ENCODE measurements at regions not wholly inside any gene's neighbourhood (a gene's known extent, or its start where the extent isn't known, plus 50 kb on each side); places are given as distances from the start of the nearest gene placed in this dataset.

DNA sequence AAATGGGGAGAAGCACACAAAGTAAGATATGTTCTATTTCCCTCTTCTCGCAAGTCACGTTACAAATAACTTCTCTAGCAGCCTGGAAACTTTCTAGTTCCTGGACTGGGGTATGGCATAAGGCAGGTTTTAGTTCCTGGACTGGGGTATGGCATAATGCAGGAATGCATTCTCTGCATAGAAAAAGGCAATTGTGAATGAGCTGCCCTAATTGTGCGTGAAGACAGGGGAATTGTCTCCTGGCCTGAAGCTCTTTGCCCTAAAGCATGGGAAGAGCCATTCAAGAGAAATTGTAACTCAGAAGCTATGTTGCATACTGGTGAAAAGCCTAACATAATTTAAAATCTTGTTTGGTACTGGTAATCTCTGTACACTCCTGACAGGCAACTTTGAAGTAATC is 54.3 kb upstream of the CBLB start:
- DNase-seq, result no peak

- DNase-seq, result no peak
These were observed 58.9 kb upstream of the CBLB start for GRCh38 chr3:105927741-105928140.

DNA sequence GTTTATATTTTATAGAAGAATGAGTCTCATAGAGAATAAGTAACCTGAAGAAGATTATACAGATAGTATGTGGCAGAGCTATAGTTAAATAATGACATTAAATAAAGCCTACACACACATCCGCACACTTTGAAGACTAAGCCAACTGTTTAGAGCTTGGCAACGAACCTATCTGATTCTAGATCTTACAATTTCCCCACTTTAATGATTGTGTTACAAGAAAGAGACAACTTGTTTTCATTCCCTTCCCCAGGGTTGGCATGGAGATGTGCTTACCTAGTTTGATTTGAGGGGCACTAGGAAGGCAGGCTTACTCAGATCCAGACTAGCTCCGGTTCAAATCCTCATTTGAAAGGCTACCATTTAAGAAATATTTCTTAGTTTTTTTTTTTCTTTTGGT is 61.9 kb upstream of the CBLB start:
- no peak for DNase-seq

- no peak for DNase-seq
These were observed 62.7 kb upstream of the CBLB start for GRCh38 chr3:105931500-105931899.

- DNase-seq, result no peak
These were observed 65.1 kb upstream of the CBLB start for GRCh38 chr3:105933871-105934270.

DNA sequence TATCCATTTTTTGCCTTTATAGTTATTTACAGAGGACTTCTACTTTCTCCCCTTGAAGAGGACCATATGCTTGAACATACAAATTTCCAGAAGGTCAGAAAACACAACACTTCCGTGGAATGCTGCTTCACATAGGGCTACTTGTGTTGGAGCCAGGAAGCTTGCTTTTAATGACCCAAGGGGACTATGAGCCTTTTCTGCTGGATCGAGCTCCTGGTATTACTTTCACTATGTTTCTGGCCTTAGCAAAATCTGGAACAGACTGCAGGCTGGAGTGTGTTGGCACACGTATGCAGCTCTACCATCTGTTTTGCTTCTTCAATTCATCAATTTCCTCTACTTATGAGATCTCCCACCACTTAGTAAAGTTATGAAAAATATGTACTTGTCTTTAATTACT is 69.3 kb upstream of the CBLB start:
- DNase-seq, result no peak

DNA sequence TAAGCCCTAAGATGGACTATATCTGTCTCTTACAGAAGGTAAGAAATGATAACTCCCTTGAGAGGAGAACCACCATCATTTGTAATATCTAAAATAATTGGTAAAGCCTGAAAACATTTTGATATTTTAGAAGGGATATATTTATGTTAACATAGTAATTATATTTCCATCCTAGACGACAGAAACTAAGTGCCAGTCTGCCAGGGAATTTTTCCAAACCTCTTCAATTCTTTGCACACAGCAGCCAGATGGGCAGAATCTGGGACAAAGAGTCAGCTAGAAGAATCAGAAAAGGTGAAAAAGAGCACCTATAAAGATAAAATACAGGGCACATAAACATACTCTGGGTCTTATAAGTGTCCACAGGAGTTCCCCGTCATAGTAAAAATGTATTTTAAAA is 70.0 kb upstream of the CBLB start:
- no peak for DNase-seq

DNA sequence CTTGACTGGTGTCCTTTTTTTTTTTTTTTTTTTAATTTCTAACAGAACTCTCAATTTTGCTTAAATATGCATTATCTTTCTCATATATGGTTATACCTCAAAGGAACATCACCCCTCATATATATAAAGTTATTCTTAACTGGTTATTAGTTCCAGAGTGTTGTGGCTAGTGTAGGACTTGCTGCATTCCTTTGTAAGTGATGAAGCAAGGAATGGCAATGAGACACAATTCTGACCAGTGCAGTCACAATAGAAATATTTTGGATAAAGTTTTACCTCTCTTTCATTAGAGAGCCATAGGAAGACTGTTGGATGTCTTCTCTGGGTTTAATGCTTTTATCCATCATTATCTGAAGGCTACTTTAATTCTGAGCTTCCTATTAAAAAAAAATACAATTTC is 75.5 kb upstream of the CBLB start:
- no peak for DNase-seq

DNA sequence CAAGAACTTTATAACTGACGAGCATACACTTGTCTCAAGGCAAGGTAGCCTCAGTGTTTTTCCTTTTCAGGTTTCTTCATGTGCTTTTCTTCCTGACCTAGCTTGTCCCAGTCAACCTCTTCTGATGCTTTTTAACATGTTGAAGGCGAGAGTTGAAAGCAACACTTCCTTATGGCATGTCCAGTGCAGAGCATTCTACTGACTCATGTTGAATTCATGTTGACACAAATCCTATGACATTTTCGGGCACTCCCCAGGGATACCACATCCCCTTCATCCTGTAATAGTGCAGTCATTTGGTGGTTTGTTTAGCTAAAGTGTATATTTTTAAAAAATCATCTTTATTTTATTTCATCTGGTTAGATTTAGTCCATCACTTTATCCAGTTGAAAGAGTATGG is 75.9 kb upstream of the CBLB start:
- DNase-seq, result no peak

DNA sequence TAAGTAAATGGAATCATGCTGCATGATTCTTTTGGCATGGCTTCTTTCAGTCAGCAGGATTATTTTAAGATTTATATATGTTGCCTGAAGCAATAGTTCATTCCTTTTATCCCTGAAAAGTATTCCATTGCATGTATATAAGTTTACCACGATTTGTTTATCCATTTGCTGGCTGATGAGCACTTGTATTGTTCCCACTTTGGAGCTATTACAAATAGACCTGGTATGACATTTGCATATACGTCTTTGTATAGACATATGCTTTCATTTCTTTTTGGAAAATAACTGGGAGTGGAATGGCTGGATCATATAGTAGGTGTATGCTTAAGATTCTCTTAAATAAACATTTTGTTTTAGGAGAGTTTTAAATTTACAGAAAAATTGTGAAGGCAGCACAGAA is 79.3 kb upstream of the CBLB start:
- DNase-seq, result no peak

- no peak for DNase-seq
These were observed 82.2 kb upstream of the CBLB start for GRCh38 chr3:105950881-105951600.

DNA sequence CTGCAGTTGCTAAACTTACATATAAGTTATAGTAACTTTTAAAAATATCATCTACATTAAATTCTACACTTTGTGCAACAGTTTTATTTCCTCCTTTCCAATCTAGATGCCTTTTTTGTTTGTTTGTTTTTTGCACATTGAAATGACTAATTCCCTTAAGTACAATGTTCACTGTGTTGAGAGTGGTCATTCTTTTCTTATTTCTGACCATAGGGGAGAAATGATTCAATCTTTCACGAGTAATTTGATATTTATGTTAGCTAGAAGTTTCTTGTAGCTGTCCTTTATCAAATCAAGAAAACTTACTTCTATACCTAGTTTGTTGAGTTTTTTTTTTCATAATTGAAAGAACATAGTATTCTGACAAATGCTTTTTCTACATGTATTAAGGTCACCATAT is 85.0 kb upstream of the CBLB start:
- no peak for DNase-seq

- DNase-seq, result no peak
These were observed 87.5 kb upstream of the CBLB start for GRCh38 chr3:105956306-105956705.

DNA sequence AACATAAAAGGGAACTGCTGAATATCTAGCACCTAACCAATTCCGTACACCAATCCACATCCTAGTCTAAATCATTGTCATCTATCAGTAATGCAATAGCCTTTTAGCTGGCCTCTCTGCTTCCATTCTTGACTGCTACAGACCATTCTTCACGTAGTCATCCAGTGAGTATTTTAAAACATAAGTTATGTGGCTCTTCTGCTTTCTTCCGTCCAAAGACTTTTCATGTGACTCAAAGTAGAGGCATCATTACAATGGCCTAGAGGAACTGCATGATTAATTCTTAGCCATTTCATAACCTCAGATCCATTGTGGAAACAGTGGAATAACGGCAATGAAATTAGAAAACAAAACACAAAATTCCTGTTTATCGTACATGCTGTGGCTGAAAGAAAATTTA is 88.9 kb upstream of the CBLB start:
- no peak for DNase-seq

GRCh38 chr3:105958237-105959000 is 89.6 kb upstream of the CBLB start:
- no peak for DNase-seq

DNA sequence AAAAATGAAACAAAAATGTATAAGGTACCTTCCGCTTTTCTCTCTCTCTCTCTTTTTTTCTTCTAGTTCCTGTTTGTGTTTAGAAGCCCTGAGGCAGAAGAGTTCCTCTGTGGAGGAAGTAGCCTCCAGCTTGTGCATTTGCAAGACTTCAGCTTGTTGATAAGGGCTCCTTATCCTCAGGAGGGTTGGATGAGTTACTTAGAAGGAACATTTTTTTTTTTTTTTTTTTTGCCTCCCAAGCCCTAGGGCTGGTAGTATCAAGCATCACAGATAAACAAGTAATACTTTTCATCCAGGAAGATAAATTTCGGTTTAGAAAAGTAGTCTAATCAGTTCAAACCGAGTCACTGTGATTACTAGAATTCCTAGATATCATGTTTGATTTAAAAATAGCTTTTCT is 91.0 kb upstream of the CBLB start:
- DNase-seq, result no peak

DNA sequence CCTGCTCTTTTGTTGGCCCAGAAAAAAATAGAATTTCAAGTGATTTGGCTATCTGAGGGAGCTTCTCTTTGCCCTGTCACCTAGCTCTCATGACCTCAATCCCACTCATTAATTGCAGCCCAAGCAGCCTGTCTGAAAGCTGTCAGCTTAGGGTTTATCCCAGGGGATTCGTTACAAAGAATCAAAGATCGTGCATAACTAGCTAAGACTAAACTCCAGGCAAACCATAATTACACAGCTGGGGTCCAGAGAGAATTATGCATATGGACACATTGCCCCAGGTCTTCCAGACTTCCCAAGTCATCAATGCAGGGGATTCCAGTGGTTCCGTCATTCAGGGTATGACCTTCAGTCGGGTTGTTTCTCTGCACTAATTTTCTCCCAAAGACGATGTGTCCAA is 91.6 kb upstream of the CBLB start:
- no peak for DNase-seq

GRCh38 chr3:105963161-105963560 is 94.3 kb upstream of the CBLB start:
- DNase-seq, result no peak

DNA sequence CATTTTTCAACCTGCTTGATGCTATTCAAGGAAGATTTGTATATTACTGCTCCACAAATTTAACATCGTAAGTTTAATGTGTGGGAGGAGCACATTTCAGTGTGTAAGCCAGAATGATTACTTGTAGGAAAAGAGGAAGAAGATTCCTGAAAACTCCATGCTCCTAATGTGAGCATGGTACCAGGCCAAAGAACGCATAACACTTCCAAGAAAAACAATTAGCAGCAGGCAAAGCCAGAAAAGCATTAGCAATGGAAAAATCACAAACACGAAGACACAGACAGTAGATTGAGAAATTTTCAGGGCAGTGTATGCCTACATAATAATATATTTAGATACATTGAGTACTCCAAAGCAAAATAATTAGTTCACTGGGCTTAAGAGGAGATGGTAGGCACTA is 96.6 kb upstream of the CBLB start:
- no peak for DNase-seq

- no peak for DNase-seq
These were observed 98.3 kb upstream of the CBLB start for GRCh38 chr3:105967117-105967516.

GRCh38 chr3:105970283-105970682 is 101.5 kb upstream of the CBLB start:
- DNase-seq, result no peak

DNA sequence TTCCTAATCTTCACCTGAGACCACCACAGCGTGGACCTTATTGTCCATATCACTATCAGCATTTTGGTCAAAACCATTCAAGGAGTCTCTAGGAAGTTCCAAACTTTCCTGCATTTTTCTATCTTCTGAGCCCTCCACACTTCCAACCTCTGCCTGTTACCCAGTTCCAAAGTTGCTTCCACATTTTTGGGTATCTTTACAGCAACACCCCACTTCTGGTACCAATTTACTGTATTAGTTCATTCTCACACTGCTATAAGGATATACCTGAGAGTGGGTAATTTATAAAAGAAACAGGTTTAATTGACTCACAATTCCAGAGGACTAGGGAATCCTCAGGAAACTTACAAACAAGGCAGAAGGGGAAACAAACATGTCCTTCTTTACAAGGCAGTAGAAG is 103.3 kb upstream of the CBLB start:
- DNase-seq, result no peak

DNA sequence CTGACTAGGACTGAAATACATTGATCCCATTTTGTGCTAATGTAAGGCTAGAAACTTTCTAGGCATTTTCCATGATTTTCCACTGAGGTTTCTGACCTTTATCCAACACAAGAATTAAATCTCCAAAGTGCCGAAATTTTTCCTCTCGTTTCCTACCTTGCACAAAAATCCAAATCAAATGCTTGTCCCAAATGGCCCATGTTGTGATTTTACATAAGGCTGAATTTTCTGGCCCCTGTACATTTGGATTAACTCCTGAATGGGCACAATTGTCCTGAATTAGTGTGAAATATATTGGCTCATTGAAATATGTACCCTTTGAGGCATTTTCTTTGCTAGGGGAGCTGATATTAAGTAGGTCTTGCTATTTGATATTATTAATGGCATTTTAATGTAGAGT is 105.6 kb upstream of the CBLB start:
- no peak for DNase-seq

- no peak for DNase-seq
These were observed 107.4 kb upstream of the CBLB start for GRCh38 chr3:105976196-105976595.

DNA sequence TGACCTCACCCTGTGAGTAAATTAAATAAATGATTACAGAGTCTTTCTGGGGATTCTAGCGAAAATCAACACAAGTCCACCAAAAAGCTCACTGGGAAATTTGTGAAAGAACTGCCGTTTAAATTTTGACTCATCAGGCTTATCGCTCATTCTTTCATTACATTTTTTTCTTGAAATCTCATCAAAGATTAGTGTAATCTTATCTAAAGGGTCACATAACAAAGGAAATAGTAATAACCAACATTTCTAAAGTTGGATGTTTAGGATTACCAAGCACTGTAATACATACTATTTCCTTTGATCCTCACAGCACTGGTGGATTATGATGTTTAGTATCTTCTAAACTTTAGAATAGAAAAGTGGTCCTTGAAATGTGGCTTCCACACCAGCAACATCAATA is 111.1 kb upstream of the CBLB start:
- DNase-seq, result no peak

Data from activated CD8-positive, alpha-beta memory T cell treated with anti-CD3 and anti-CD28 coated beads, Interleukin-2, amount 50 U/mL, for 4 hours (primary cell).